GM10248 (cell line): ENCODE measurements at regions not wholly inside any gene's neighbourhood (a gene's known extent, or its start where the extent isn't known, plus 50 kb on each side); places are given as distances from the start of the nearest gene placed in this dataset.
"Not testable (repeated sequence)": the region's sequence is repeated elsewhere in the genome, so short reads cannot be mapped to it uniquely, and the experiment has no call there.

Experiments
- CTCF ChIA-PET: fragments of 300-600 bp; sonication (Branson Sonifier 250); formaldehyde crosslinking; extraction: SDS; loops from one replicate; lab custom pipeline; 2021; ENCODE audit warnings: antibody characterized with exemption; lab: Yijun Ruan, JAX
- POLR2A ChIA-PET: fragments of 350-650 bp; sonication (Branson Sonifier 250); formaldehyde crosslinking; extraction: SDS; loops from one replicate; lab custom pipeline; 2020; ENCODE audit warnings: antibody characterized with exemption; lab: Yijun Ruan, JAX
- DNase-seq: peaks from one replicate; pipeline ENCODE4 v3.0.0; 2012; ENCODE audit errors: extremely low spot score
- CTCF ChIP-seq: IDR thresholded peaks from 2 replicates; pipeline ENCODE4 v1.5.1; 2012; ENCODE audit warnings: mild to moderate bottlenecking, low read depth; ENCODE audit errors: extremely low read depth, missing control alignments, control extremely low read depth

- ChIA-PET POLR2A (no interaction called here), CTCF (no interaction called here)
- TF ChIP-seq CTCF, result no peak
- DNase-seq, result no peak
Measured at GRCh38 chr2:106339609-106340008, 128.6 kb downstream of the RGPD3 start.

- DNase-seq, result no peak
- TF ChIP-seq CTCF, result no peak
- ChIA-PET POLR2A (no interaction called here), CTCF (no interaction called here)
Measured at GRCh38 chr2:106339132-106339531, 129.1 kb downstream of the RGPD3 start.

GRCh38 chr2:106338043-106338442 lies 130.2 kb downstream of the RGPD3 start:
- ChIA-PET POLR2A (no interaction called here), CTCF (no interaction called here)
- no peak for TF ChIP-seq CTCF
- no peak for DNase-seq

- POLR2A ChIA-PET, result no interaction called here
- CTCF ChIA-PET, result no interaction called here
- TF ChIP-seq CTCF, result no peak
- DNase-seq, result no peak
Measured at GRCh38 chr2:106336737-106337136, 131.5 kb downstream of the RGPD3 start.

- DNase-seq, result no peak
- POLR2A ChIA-PET, result no interaction called here
- CTCF ChIA-PET, result no interaction called here
- no peak for TF ChIP-seq CTCF
Measured at GRCh38 chr2:106336108-106336507, 132.1 kb downstream of the RGPD3 start.

GRCh38 chr2:106334802-106335201 lies 133.4 kb downstream of the RGPD3 start:
- DNase-seq, result no peak
- POLR2A ChIA-PET, result no interaction called here
- no peak for TF ChIP-seq CTCF
- CTCF ChIA-PET, result no interaction called here

GRCh38 chr2:106333253-106333873 lies 134.8 kb downstream of the RGPD3 start:
- DNase-seq, CTCF ChIA-PET: not testable (repeated sequence)
- POLR2A ChIA-PET, result interaction anchor here (0.6 kb wide), 1 partner anchor 17 kb away, joined by 3 read pairs; no protein-coding TSS in a partner anchor
